Tibial nerve (tissue), 3 donors: ENCODE measurements at regions not wholly inside any gene's neighbourhood (a gene's known extent, or its start where the extent isn't known, plus 50 kb on each side); places are given as distances from the start of the nearest gene placed in this dataset.

ENCODE experiments used
- CTCF ChIP-seq, 5 experiments: fragments of 200-600 bp in 3 of 5; fragments of 450-650 bp in 2 of 5; sonication (generic) in 3 of 5; IDR thresholded peaks; one replicate each; pipeline ENCODE4 v1.5.1; 2016 to 2019; ENCODE audit warnings: antibody characterized with exemption in 5 of 5, mild to moderate bottlenecking in 3 of 5, moderate library complexity in 2 of 5
- POLR2A ChIP-seq, 2 donors: fragments of 450-650 bp; IDR thresholded peaks; one replicate each; pipeline ENCODE4 v1.6.1; 2017; ENCODE audit warnings: antibody characterized with exemption in 2 of 2, mild to moderate bottlenecking in 2 of 2, moderate library complexity in 2 of 2

- TF ChIP-seq CTCF (IDR thresholded peaks at IDR 0.05) (no peak), POLR2A (IDR thresholded peaks at IDR 0.05) (no peak)
Measured at GRCh38 chr3:29202378-29202777, 78.5 kb upstream of the RBMS3 start.
